Endothelial cell of hepatic sinusoid (primary cell): ENCODE measurements at regions not wholly inside any gene's neighbourhood (a gene's known extent, or its start where the extent isn't known, plus 50 kb on each side); places are given as distances from the start of the nearest gene placed in this dataset.

ENCODE experiments used
- in situ Hi-C: cut with HindIII; loops from 2 replicates; pipeline ENCODE4 v1.10.0; 2017; ENCODE audit warnings: low sequenced_read_pairs

- in situ Hi-C loops, result no loop called here
Observed at GRCh38 chr5:124997186-124997893, 250.9 kb upstream of the ZNF608 start.

DNA sequence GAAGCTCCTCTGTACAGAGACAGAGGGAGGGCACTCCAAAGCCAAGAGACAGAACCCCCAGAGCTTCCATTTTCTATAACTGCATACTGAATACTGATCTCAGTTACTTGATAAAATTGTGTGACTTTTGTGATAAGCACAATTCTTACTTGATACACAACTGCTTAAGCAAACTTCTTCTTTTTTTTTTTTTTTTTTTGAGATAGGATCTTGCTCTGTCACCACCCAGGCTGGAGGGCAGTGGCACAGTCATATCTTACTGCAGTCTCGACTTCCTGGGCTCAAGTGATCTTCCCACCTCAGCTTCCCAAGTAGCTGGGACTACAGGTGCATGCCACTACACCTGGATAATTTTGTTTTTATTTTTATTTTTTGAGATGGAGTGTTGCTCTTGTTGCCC, 252.1 kb upstream of the ZNF608 start:
- in situ Hi-C loops, result no loop called here

DNA sequence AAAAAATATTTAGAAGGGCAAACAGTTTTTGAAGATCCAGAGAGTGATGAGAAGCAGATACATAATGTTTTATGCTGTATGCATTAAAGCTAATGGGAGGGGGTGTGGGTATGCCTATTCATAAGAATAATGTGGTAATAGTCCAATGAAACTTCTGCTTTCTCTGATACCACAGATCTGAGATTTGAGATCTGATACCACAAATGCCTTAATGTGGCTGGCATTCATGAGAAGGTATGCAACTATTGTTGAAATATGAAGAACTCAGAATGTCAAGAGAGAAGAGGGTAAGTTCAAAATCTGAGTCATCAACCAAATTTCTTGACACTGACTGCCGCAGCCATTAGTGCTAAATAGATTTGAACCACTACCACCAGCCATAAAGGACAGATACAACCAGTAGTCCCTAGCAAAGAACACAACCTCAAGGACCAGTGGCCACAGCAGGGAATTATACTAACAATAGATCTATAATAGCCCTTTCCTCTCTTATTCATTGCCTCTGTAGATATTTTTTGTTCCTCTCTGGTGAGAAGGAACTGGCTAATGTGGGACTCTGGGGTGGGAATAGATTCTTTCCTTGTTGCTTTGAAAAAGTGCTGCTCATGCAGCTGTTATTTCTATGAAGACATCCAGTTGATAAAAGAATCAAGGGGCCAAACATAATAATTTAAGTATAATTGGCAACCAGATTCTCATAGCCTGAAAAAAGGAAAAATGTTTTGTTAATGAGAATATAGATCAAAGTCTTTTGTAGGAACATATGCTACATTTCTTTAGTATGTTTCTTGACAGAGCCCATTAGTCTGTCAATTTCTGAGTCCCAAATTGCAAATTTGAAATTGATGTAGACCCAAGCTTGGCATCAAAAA, 256.5 kb upstream of the ZNF608 start:
- in situ Hi-C loops, result no loop called here

- in situ Hi-C loops, result no loop called here
Observed at GRCh38 chr5:125004009-125004408, 257.6 kb upstream of the ZNF608 start.

GRCh38 chr5:125005266-125005665, 258.8 kb upstream of the ZNF608 start:
- in situ Hi-C loops, result no loop called here

GRCh38 chr5:125006011-125006685, 259.7 kb upstream of the ZNF608 start:
- in situ Hi-C loops, result no loop called here

DNA sequence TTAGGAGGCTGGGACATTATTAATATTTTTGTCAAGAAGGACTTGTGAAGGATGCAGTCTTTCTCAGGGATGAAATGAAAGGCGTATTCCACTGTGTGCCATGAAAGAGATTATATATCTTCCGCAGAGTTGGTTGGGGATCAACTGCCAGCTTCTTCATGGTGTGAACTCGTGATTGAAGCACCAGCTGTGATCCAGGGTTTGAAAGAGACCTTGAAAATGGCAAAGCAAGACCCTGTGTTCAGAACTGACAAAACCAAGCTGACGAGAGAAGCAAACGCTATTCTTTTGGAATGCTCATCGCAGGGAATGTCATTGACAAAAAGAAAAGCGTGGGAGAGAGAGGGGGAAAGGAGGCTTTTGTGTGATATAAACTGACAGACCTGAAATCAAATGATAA, 263.9 kb upstream of the ZNF608 start:
- in situ Hi-C loops, result no loop called here

DNA sequence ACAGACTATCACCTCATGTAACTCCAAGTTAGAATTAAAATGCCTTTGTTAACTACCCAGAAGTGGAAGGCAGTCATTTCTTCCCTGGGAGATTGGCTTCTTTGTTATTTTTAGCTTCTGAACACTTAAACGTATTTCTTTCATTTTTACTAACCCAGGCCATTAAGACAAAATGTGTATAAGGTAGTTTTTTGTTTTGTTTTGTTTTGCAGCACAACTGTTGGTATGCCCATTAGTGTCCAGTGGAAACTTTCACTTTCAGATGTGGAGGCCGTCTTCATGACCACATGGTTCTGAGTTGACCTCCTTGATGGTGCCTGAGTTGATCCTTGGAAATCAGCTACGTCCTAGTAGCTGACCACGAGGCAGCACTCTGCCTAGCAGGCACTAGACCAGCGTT, 264.6 kb upstream of the ZNF608 start:
- in situ Hi-C loops, result no loop called here

DNA sequence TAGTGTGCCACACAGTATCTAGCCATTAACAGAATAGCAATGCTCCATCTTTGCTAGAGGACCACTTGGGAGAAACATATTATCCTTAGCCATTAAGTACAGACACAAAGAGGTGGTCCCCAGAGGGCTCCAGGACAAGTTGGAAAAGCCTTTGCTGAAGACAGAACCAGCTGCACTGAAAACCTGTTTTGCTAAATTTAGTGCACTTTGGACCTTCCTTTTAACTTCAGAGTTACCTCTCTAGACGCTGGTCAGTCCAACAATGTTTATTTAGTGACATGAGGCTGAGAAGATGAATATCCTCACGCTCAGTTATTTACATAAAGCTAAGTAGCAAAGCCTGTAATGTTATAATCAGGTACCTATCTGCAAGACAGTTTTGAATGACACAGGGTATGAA, 265.0 kb upstream of the ZNF608 start:
- in situ Hi-C loops, result no loop called here

- in situ Hi-C loops, result no loop called here
Observed at GRCh38 chr5:125011947-125012346, 265.5 kb upstream of the ZNF608 start.

- in situ Hi-C loops, result no loop called here
Observed at GRCh38 chr5:125012727-125013451, 266.4 kb upstream of the ZNF608 start.

DNA sequence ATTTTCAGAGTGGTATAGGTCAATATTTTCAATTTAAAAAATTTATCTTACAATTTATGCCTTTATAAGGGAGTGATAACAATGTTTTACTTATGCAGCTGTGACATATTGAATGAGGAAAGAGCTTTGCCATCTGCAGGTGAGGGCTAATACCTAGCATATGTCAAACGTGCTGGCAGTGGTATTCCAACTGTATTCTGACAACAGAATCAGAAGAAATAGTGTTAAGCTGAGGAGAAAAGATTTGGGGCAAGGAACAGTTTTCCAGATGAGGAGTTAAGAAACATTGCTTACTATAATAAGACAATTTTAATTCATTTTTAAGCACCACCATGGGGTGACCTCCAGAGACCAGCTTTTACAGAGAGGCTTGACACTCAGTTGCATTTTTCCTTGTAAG, 267.8 kb upstream of the ZNF608 start:
- in situ Hi-C loops, result no loop called here

GRCh38 chr5:125017796-125018195, 271.4 kb upstream of the ZNF608 start:
- in situ Hi-C loops, result no loop called here

DNA sequence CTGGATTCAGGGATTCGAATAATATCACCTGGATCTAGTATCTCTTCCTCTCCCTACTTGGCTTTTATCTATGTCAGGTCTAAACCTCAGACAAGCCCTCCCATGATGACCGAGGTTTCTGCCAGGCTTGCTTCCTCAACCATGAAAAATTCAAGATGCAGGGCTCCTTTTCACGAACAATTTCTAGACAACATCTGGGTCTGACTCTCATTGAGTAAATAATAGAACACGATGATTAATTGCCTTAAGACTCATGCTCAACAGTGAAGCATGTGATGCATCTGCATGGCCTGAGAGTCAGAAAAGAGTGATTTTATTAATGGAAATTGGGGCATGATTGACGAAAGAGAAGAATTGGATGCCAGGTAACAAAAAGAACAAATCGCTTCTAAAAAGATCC, 277.2 kb upstream of the ZNF608 start:
- in situ Hi-C loops, result no loop called here

DNA sequence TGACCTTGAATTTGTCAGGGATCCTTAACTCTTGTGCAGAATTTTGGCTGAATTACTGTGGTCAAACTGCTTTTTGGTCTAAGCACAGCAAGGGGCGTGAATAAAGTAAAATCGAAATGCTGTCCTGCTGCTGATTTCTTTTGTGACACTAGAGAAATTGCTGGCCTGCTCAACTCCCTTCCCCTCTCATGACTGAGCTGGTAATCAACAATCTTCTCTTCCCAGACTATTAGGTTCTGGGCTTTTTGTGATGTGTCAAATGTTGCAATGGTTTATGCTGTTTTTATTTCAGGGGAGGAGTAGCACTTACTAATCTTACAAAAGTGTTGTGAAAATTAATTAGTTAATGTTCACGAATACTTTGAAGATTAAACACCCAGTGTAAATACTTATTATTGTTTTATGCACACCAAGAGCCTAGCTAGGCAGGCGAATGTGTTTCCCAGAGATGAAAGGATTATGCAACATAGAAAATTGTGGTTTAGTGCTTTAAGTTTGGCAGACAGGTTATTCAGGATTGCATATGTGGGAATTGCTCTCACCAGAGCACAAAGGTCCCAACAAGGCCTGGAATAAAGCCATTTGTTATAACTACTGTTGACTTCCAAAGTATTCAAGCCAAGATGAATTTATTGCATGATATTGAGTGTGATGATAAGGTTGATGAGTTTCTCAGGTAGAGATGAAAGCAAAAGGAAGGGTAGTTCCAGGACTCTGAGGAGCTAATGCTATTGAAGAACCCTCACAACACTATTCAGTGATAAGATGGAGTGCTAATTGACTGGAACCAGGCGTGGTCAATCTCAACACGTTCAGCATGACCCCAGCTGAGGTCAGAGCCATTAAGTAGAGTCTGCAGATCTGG, 280.7 kb upstream of the ZNF608 start:
- in situ Hi-C loops, result no loop called here

GRCh38 chr5:125032286-125032685, 285.8 kb upstream of the ZNF608 start:
- in situ Hi-C loops, result no loop called here

- in situ Hi-C loops, result no loop called here
Observed at GRCh38 chr5:125033602-125034001, 287.2 kb upstream of the ZNF608 start.

DNA sequence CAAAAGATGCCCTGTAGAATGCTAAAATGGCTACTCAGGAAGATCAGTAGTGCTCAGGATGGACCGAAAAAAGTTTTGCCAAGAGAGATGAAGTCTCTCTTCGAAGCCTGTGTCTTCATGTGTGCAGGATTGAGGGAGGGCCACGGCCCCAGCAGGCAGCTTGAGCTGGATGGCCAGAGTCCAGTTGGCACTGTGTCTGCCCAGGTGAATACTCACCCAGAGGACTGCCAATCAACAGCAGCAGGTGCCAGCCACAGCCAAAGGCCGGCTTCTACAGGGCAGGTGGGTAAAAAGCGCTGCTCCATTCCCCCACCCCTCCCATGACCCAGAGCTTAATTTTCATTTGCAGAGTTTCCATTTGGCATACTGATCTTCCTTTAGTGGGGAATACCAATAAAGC, 287.9 kb upstream of the ZNF608 start:
- in situ Hi-C loops, result no loop called here

DNA sequence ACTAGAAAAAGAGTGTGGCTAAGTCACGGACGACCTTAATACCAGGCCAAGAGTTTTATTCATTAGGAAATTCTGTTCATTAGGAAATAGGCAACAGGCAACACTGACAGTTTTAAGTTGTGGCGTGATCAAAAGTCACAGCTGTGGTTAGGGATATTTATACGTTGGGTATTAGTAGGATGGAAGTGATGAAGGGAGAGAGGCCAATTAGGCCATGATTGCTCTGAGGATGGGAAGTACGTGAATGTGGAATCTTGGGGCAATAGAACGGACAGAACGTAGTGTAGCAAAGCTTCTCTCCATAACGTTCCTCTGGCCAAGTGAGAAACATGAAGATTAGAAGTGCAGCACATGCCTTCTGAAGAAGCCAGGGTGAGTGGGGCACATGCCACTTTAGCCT, 290.1 kb upstream of the ZNF608 start:
- in situ Hi-C loops, result no loop called here

DNA sequence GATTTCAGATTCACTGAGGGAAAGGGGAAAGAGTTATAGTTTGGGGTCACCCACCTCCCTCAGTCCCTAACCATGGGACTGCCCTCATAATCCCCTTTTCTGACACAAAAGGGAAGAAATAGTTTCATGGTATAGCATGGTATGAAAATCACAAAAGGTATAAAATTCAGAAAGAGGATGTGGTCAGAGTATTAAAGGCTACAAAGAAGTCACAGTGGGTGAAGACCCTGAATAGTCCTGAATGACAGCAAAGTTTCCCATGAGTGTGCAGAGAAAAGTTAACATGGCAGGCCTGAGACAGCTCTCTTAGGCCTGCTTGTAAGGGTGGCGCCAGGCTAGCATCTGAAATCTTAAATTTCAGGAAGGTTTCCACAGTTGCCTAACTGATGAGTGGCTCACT, 290.6 kb upstream of the ZNF608 start:
- in situ Hi-C loops, result no loop called here
